ENCODE measurements at regions not wholly inside any gene's neighbourhood (a gene's known extent, or its start where the extent isn't known, plus 50 kb on each side); places are given as distances from the start of the nearest gene placed in this dataset.

- DNase-seq (no peak), ATAC-seq (no peak)
- Histone ChIP-seq H3K27ac (no peak overlapping the region), H3K4me3 (no peak overlapping the region), H3K36me3 (no peaks in the 10 kb centered on the region), H3K4me1 (no peaks in the 10 kb centered on the region), H3K9me3 (no peaks in the 10 kb centered on the region), H3K27me3 (no peaks in the 10 kb centered on the region)
- intact Hi-C loops (cut with DNase I): no loop called here
- no peak for TF ChIP-seq CTCF (IDR thresholded peaks at IDR 0.05)
Observed at GRCh38 chr10:128814024-128814423, 653.0 kb upstream of the MGMT start.

GRCh38 chr10:128814782-128815181, 652.3 kb upstream of the MGMT start:
- DNase-seq (no peak), ATAC-seq (no peak)
- TF ChIP-seq CTCF (IDR thresholded peaks at IDR 0.05): no peak
- no peak overlapping the region for H3K4me3 ChIP-seq
- no peaks in the 10 kb centered on the region for H3K4me1 ChIP-seq
- no peaks in the 10 kb centered on the region for H3K9me3 ChIP-seq
- no peak overlapping the region for H3K27ac ChIP-seq
- H3K27me3 ChIP-seq: no peaks in the 10 kb centered on the region
- H3K36me3 ChIP-seq: no peaks in the 10 kb centered on the region
- intact Hi-C loops (cut with DNase I): no loop called here

- DNase-seq (no peak), ATAC-seq (no peak)
- intact Hi-C loops (cut with DNase I): no loop called here
- no peaks in the 10 kb centered on the region for H3K36me3 ChIP-seq
- no peak for TF ChIP-seq CTCF (IDR thresholded peaks at IDR 0.05)
- H3K27me3 ChIP-seq: no peaks in the 10 kb centered on the region
- no peak overlapping the region for H3K27ac ChIP-seq
- H3K4me1 ChIP-seq: no peaks in the 10 kb centered on the region
- no peak overlapping the region for H3K4me3 ChIP-seq
- H3K9me3 ChIP-seq: no peaks in the 10 kb centered on the region
Observed at GRCh38 chr10:128816726-128817125, 650.3 kb upstream of the MGMT start.

- no peaks in the 10 kb centered on the region for H3K27me3 ChIP-seq
- no peaks in the 10 kb centered on the region for H3K36me3 ChIP-seq
- ATAC-seq (no peak), DNase-seq (no peak)
- H3K4me1 ChIP-seq: no peaks in the 10 kb centered on the region
- intact Hi-C loops (cut with DNase I): no loop called here
- H3K4me3 ChIP-seq: no peak overlapping the region
- H3K27ac ChIP-seq: no peak overlapping the region
- H3K9me3 ChIP-seq: no peaks in the 10 kb centered on the region
- TF ChIP-seq CTCF (IDR thresholded peaks at IDR 0.05): no peak
Observed at GRCh38 chr10:128817636-128818035, 649.4 kb upstream of the MGMT start.

- no peak for TF ChIP-seq CTCF (IDR thresholded peaks at IDR 0.05)
- no peak for ATAC-seq
- no peaks in the 10 kb centered on the region for H3K27me3 ChIP-seq
- H3K9me3 ChIP-seq: no peaks in the 10 kb centered on the region
- no peaks in the 10 kb centered on the region for H3K4me1 ChIP-seq
- no peak overlapping the region for H3K27ac ChIP-seq
- no peak overlapping the region for H3K4me3 ChIP-seq
- DNase-seq: no peak
- intact Hi-C loops (cut with DNase I): no loop called here
- no peaks in the 10 kb centered on the region for H3K36me3 ChIP-seq
Observed at GRCh38 chr10:128820663-128821062, 646.4 kb upstream of the MGMT start.

GRCh38 chr10:128823201-128823600, 643.8 kb upstream of the MGMT start:
- no peak overlapping the region for H3K4me3 ChIP-seq
- H3K36me3 ChIP-seq: no peaks in the 10 kb centered on the region
- H3K9me3 ChIP-seq: no peaks in the 10 kb centered on the region
- no peaks in the 10 kb centered on the region for H3K27me3 ChIP-seq
- no peak for TF ChIP-seq CTCF (IDR thresholded peaks at IDR 0.05)
- no peaks in the 10 kb centered on the region for H3K4me1 ChIP-seq
- DNase-seq: no peak
- no peak overlapping the region for H3K27ac ChIP-seq
- ATAC-seq: peak; percentile 22
- intact Hi-C loops (cut with DNase I): no loop called here
